Activated CD8-positive, alpha-beta T cell treated with anti-CD3 and anti-CD28 coated beads, Interleukin-2, amount 10 ng/mL, durations not matched to agents 7 days and 5 days (primary cell): ENCODE measurements at regions not wholly inside any gene's neighbourhood (a gene's known extent, or its start where the extent isn't known, plus 50 kb on each side); places are given as distances from the start of the nearest gene placed in this dataset.

ENCODE experiments used
- ATAC-seq: fragments of 150-1000 bp; cut with Tn5 transposase; one replicate; pipeline ENCODE4 v1.10.0; 2021; ENCODE audit warnings: moderate library complexity
- CTCF ChIA-PET: fragments of 350-600 bp; sonication (Branson Sonifier 250); formaldehyde crosslinking; loops from one replicate; lab custom pipeline; 2021; ENCODE audit warnings: antibody characterized with exemption; lab: Charles Lee
- POLR2A ChIA-PET: fragments of 350-600 bp; sonication (Branson Sonifier 250); formaldehyde crosslinking; loops from one replicate; lab custom pipeline; 2021; ENCODE audit warnings: antibody characterized with exemption; lab: Charles Lee
- DNase-seq: peaks from one replicate; pipeline ENCODE4 v3.0.0-alpha.2; 2020
- H3K27ac Mint-ChIP-seq: one replicate; pipeline ENCODE4 v1.8.0; 2021; ENCODE audit warnings: mild to moderate bottlenecking, mixed read lengths
- H3K27me3 Mint-ChIP-seq: one replicate; pipeline ENCODE4 v1.8.0; 2021; ENCODE audit warnings: low read depth, mixed read lengths
- H3K36me3 Mint-ChIP-seq: one replicate; pipeline ENCODE4 v1.8.0; 2021; ENCODE audit warnings: low read depth, mixed read lengths
- H3K4me1 Mint-ChIP-seq: one replicate; pipeline ENCODE4 v1.8.0; 2021; ENCODE audit warnings: low read depth, mixed read lengths
- H3K4me3 Mint-ChIP-seq: one replicate; pipeline ENCODE4 v1.8.0; 2021; ENCODE audit warnings: mild to moderate bottlenecking, mixed read lengths
- H3K9me3 Mint-ChIP-seq: one replicate; pipeline ENCODE4 v1.8.0; 2022; ENCODE audit warnings: mixed read lengths; ENCODE audit not compliant: insufficient read depth

DNA sequence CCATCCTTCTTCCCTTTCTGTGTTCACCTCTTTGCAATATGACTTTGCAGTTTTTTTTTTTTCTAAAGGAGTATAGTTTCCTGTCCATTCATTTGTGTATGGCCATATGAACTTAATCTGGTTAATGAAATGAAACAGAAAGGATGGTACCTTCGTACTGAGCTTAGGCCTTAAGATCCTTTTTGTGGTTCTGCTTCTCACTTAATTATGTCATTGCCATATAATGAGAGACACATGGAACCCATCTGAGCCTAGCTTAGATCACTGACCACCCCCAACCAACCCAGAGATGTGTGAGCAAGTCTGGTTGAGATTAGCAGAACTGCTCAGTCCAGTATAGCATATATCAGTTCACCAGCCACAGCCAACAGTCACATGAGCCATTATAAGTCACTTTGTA is 1179.6 kb downstream of the HACE1 start:
- Mint-ChIP-seq H3K27ac (no peak overlapping the region), H3K4me3 (no peak overlapping the region), H3K36me3 (no peaks in the 10 kb centered on the region), H3K9me3 (no peaks in the 10 kb centered on the region), H3K4me1 (peaks cover 4% of the 10 kb centered on the region), H3K27me3 (no peaks in the 10 kb centered on the region)
- CTCF ChIA-PET = no interaction called here
- DNase-seq = no peak
- POLR2A ChIA-PET = no interaction called here
- ATAC-seq = no peak

DNA sequence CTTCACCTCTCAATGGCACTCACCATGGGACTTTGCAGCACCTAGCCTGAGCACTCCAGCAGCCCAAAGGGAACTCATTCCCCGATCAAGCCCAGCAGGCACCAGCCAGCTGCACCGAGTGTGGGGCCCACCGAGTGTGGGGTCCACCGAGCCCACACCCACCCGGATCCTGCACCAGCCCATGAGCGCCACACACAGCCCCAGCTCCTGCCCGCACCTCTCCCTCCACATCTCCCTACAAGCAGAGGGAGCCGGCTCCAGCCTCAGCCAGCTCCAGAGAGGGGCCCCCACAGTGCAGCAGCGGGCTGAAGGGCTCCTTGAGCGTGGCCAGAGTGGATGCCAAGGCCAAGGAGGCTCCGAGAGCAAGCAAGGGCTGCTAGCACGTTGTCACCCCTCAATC is 1182.4 kb downstream of the HACE1 start:
- CTCF ChIA-PET = no interaction called here
- ATAC-seq (no peak), DNase-seq (no peak)
- Mint-ChIP-seq H3K27me3 (no peaks in the 10 kb centered on the region), H3K27ac (no peak overlapping the region), H3K4me3 (no peak overlapping the region), H3K36me3 (no peaks in the 10 kb centered on the region), H3K9me3 (no peaks in the 10 kb centered on the region), H3K4me1 (peaks cover 4% of the 10 kb centered on the region)
- POLR2A ChIA-PET = no interaction called here

DNA sequence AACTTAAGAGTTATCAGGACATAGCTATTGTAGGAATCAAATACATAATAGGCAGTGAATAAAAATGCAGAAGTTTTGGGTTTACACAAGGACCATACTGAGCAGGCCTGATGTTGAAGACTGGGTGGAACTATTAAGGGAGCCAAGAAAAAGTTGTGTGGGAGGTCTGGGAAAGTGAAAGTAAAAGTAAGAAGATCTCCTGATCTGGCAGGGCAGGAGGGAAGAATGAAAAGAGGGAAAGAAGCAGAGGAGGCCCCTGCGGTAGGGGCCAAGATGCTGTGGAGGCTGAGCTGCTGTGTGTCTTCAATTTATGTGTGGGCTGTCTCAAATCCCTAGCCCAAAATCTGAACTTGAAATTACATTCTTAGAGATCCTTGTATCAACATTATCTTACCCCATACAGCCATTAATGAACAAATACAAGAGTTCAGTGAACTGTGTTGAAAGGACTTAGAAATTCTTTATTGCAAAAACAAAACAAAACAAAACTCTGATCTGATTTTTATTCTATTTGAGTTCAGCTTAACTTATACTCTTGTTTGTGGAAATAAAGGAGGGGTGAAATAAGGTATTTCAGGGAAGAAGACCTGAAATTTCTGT is 1183.8 kb downstream of the HACE1 start:
- H3K36me3 Mint-ChIP-seq = no peaks in the 10 kb centered on the region
- peaks cover 4% of the 10 kb centered on the region for H3K4me1 Mint-ChIP-seq
- H3K9me3 Mint-ChIP-seq = no peaks in the 10 kb centered on the region
- DNase-seq (no peak), ATAC-seq (no peak)
- H3K27me3 Mint-ChIP-seq = no peaks in the 10 kb centered on the region
- no peak overlapping the region for H3K4me3 Mint-ChIP-seq
- CTCF ChIA-PET = no interaction called here
- POLR2A ChIA-PET = no interaction called here
- no peak overlapping the region for H3K27ac Mint-ChIP-seq

DNA sequence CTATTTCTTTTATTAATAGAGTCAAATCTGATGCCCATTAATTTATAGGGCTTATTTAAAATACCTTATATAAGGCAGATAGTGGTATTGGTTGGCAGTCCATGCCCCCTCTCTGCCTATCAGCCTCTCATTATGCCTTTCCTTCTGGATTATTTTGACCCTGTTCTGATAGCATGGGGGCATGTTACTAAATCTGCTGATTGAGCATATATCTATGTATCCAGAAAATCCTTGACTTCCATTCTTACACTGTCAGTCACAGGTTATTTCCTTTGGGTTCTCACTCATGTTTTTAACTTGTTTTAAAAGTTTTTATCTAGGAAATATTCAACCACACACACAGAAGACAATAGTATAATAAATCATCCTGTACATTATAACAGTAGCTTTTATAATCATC is 1184.9 kb downstream of the HACE1 start:
- H3K27me3 Mint-ChIP-seq = no peaks in the 10 kb centered on the region
- peaks cover 4% of the 10 kb centered on the region for H3K4me1 Mint-ChIP-seq
- ChIA-PET CTCF (no interaction called here), POLR2A (interaction anchor here (0.7 kb wide), 1 partner anchor 393 kb away, joined by 3 read pairs; no protein-coding TSS in a partner anchor)
- H3K9me3 Mint-ChIP-seq = no peaks in the 10 kb centered on the region
- no peak overlapping the region for H3K4me3 Mint-ChIP-seq
- no peak for DNase-seq
- no peaks in the 10 kb centered on the region for H3K36me3 Mint-ChIP-seq
- H3K27ac Mint-ChIP-seq = no peak overlapping the region
- ATAC-seq = no peak

DNA sequence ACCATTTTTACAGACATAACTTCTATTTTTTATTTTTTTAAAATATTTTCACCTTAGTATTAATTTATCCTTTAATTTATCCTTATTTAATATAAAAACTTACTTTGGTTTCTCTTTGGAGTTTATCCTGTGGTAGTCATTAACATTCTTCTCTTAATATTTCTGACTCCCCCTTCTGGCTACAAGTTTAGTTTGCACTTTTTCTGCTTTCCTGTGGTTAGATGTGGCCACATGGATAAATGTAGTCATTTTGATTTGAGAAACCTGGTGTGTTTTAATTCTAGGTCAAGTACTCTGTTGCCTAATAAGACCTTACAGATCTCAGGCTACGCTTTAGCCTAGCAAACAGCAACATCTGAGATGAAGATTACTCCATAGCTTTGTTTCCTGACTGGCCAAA is 1187.5 kb downstream of the HACE1 start:
- Mint-ChIP-seq H3K27me3 (no peaks in the 10 kb centered on the region), H3K27ac (no peak overlapping the region), H3K9me3 (no peaks in the 10 kb centered on the region), H3K36me3 (no peaks in the 10 kb centered on the region), H3K4me1 (peaks cover 4% of the 10 kb centered on the region), H3K4me3 (no peak overlapping the region)
- ChIA-PET POLR2A (no interaction called here), CTCF (no interaction called here)
- DNase-seq = no peak
- no peak for ATAC-seq

DNA sequence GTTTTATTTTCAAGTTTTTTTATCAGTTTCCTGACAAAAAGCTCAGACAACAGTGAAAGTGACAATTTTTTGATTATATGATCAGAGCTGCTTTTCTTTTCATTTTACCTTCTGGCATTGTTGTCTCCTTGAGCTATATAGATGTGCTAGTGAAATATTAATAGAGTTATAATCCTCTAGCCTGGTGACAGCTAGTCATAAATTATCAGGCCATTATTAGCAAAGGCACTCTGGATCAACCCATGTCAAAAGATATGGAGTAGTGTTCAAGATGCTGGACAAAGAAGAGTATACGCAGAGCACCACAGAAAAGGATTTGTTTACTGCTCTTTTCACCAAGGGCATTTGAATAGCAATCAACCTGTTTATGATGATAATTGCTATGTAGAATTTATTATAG is 1230.1 kb downstream of the HACE1 start:
- Mint-ChIP-seq H3K27me3 (no peaks in the 10 kb centered on the region), H3K27ac (no peak overlapping the region), H3K4me3 (no peak overlapping the region), H3K9me3 (no peaks in the 10 kb centered on the region), H3K36me3 (no peaks in the 10 kb centered on the region), H3K4me1 (no peaks in the 10 kb centered on the region)
- CTCF ChIA-PET = no interaction called here
- DNase-seq = no peak
- POLR2A ChIA-PET = no interaction called here
- ATAC-seq = no peak

GRCh38 chr6:103617642-103618041 is 1242.1 kb downstream of the HACE1 start:
- Mint-ChIP-seq H3K27ac (no peak overlapping the region), H3K36me3 (no peaks in the 10 kb centered on the region), H3K4me3 (no peak overlapping the region), H3K27me3 (no peaks in the 10 kb centered on the region), H3K9me3 (peaks cover 2% of the 10 kb centered on the region), H3K4me1 (no peaks in the 10 kb centered on the region)
- DNase-seq (no peak), ATAC-seq (no peak)
- POLR2A ChIA-PET = no interaction called here
- CTCF ChIA-PET = no interaction called here

- Mint-ChIP-seq H3K36me3 (no peaks in the 10 kb centered on the region), H3K27ac (no peak overlapping the region), H3K4me3 (no peak overlapping the region), H3K4me1 (no peaks in the 10 kb centered on the region), H3K9me3 (peaks cover 11% of the 10 kb centered on the region), H3K27me3 (no peaks in the 10 kb centered on the region)
- CTCF ChIA-PET = no interaction called here
- DNase-seq (no peak), ATAC-seq (no peak)
- POLR2A ChIA-PET = no interaction called here
Observed at GRCh38 chr6:103587722-103588121, 1272.0 kb downstream of the HACE1 start.

DNA sequence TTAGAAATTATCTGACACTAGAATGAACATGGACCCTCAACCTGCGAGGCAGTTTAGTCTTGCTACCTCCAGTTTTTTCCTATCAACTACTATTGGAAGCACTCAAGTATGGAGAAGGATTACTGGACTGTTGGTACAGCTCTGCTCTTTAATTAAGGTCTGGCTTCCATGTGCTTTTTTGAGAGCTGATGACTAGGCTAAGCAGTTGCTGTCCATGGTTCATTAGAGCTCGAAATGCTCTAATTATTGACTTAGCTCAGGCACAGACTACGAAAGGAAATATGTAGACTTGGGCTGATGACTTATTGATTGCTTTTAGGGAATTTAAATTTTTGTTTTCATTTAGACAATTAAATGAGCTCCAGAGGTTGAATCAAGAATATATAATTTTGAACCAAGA is 1281.6 kb downstream of the HACE1 start:
- Mint-ChIP-seq H3K9me3 (peaks cover 10% of the 10 kb centered on the region), H3K27ac (no peak overlapping the region), H3K36me3 (no peaks in the 10 kb centered on the region), H3K27me3 (no peaks in the 10 kb centered on the region), H3K4me3 (no peak overlapping the region), H3K4me1 (no peaks in the 10 kb centered on the region)
- ATAC-seq (no peak), DNase-seq (no peak)
- CTCF ChIA-PET = no interaction called here
- POLR2A ChIA-PET = no interaction called here

DNA sequence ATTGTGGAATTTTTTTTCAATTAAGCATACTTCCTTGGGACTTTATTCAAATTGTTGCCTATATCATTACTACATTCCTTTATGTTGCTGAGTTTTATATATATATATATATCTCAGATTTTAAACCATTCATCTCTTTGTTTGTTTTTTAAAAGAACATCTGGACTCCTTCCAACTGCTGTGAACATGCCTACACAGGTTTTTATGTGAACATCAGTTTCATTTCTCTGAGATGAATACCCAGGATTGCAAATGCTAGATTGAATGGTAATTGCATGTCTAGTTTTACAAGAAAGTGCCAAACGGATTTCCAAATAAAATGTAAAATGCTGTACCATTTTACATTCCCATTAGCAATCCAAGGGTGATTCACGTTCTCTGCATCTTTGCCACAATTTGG is 1289.3 kb downstream of the HACE1 start:
- ATAC-seq (no peak), DNase-seq (no peak)
- Mint-ChIP-seq H3K9me3 (no peaks in the 10 kb centered on the region), H3K27ac (no peak overlapping the region), H3K4me1 (no peaks in the 10 kb centered on the region), H3K27me3 (no peaks in the 10 kb centered on the region), H3K36me3 (no peaks in the 10 kb centered on the region), H3K4me3 (no peak overlapping the region)
- ChIA-PET POLR2A (no interaction called here), CTCF (no interaction called here)

- POLR2A ChIA-PET = no interaction called here
- DNase-seq = no peak
- H3K4me3 Mint-ChIP-seq = no peak overlapping the region
- no peaks in the 10 kb centered on the region for H3K4me1 Mint-ChIP-seq
- H3K27ac Mint-ChIP-seq = no peak overlapping the region
- ATAC-seq = no peak
- CTCF ChIA-PET = no interaction called here
- no peaks in the 10 kb centered on the region for H3K36me3 Mint-ChIP-seq
- H3K9me3 Mint-ChIP-seq = peaks cover 9% of the 10 kb centered on the region
- no peaks in the 10 kb centered on the region for H3K27me3 Mint-ChIP-seq
Observed at GRCh38 chr6:103554911-103555310, 1304.8 kb downstream of the HACE1 start.

- no peak for ATAC-seq
Observed at GRCh38 chr6:103538381-103538780, 1321.3 kb downstream of the HACE1 start.

DNA sequence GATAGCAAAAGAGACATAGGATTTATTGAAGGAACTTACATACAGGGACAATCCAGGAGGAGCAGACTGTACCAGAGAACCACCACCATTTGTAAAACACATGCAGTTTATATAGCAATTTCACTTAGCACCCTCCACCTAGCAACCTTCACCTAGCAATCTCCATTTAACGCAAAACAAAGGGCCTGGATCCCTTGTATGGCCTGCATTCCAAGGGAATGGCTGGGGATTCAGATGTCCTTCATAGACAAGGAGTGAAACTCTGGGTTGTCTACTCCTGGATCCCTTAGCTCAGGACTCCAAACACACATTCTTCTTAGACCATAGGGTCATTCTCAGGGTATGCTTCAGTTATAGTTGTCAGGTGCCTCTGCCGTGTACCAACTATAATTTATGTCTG is 1324.9 kb downstream of the HACE1 start:
- DNase-seq = no peak

More at GRCh38 chr6:103538381-103538780, 1321.3 kb downstream of the HACE1 start:
- POLR2A ChIA-PET = no interaction called here
- CTCF ChIA-PET = no interaction called here
- no peaks in the 10 kb centered on the region for H3K36me3 Mint-ChIP-seq
- no peaks in the 10 kb centered on the region for H3K9me3 Mint-ChIP-seq
- H3K4me1 Mint-ChIP-seq = no peaks in the 10 kb centered on the region
- H3K27ac Mint-ChIP-seq = no peak overlapping the region
- no peak for DNase-seq
- H3K4me3 Mint-ChIP-seq = no peak overlapping the region
- H3K27me3 Mint-ChIP-seq = no peaks in the 10 kb centered on the region

More for the DNA sequence above, 1324.9 kb downstream of the HACE1 start:
- no peak for ATAC-seq
- CTCF ChIA-PET = no interaction called here
- no peaks in the 10 kb centered on the region for H3K27me3 Mint-ChIP-seq
- no peaks in the 10 kb centered on the region for H3K36me3 Mint-ChIP-seq
- POLR2A ChIA-PET = no interaction called here
- H3K4me1 Mint-ChIP-seq = no peaks in the 10 kb centered on the region
- no peak overlapping the region for H3K4me3 Mint-ChIP-seq
- no peaks in the 10 kb centered on the region for H3K9me3 Mint-ChIP-seq
- no peak overlapping the region for H3K27ac Mint-ChIP-seq
